ENCODE measurements at regions not wholly inside any gene's neighbourhood (a gene's known extent, or its start where the extent isn't known, plus 50 kb on each side); places are given as distances from the start of the nearest gene placed in this dataset.

GRCh38 chr4:163610648-163611047 lies 116.2 kb downstream of the TMA16 start:
- no peak overlapping the region for H3K4me3 ChIP-seq (ENCODE audit: low read depth, low read length)
- TF ChIP-seq, protein P1, sequence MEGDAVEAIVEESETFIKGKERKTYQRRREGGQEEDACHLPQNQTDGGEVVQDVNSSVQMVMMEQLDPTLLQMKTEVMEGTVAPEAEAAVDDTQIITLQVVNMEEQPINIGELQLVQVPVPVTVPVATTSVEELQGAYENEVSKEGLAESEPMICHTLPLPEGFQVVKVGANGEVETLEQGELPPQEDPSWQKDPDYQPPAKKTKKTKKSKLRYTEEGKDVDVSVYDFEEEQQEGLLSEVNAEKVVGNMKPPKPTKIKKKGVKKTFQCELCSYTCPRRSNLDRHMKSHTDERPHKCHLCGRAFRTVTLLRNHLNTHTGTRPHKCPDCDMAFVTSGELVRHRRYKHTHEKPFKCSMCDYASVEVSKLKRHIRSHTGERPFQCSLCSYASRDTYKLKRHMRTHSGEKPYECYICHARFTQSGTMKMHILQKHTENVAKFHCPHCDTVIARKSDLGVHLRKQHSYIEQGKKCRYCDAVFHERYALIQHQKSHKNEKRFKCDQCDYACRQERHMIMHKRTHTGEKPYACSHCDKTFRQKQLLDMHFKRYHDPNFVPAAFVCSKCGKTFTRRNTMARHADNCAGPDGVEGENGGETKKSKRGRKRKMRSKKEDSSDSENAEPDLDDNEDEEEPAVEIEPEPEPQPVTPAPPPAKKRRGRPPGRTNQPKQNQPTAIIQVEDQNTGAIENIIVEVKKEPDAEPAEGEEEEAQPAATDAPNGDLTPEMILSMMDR (conservative IDR thresholded peaks at IDR 0.05; ENCODE audit: low read depth, low read length), result no peak
- DNase-seq (ENCODE audit: low read depth), result no peak

DNA sequence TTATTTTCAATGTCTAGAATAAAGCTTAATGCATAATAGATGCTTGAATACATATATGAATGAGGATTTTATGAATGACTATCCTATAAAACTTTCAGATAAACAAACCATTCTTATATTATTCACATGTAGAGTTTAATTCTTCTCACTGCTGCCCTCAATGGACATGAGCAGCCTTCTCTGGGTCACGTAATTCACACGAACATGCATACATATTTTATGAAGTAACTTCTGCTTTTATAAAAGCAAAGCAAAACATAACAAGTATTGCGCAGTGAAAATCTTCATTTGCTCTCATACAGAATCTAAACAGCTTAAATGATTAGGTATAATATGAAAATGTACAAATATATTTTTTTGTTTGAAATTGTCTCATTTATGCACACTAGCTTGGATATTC lies 116.7 kb downstream of the TMA16 start:
- H3K4me3 ChIP-seq (ENCODE audit: low read depth, low read length), result no peak overlapping the region
- TF ChIP-seq, protein P1 (conservative IDR thresholded peaks at IDR 0.05; ENCODE audit: low read depth, low read length), result no peak
- DNase-seq (ENCODE audit: low read depth), result no peak

GRCh38 chr4:163611784-163612445 lies 117.4 kb downstream of the TMA16 start:
- TF ChIP-seq, protein P1 (conservative IDR thresholded peaks at IDR 0.05; ENCODE audit: low read depth, low read length), result no peak

DNA sequence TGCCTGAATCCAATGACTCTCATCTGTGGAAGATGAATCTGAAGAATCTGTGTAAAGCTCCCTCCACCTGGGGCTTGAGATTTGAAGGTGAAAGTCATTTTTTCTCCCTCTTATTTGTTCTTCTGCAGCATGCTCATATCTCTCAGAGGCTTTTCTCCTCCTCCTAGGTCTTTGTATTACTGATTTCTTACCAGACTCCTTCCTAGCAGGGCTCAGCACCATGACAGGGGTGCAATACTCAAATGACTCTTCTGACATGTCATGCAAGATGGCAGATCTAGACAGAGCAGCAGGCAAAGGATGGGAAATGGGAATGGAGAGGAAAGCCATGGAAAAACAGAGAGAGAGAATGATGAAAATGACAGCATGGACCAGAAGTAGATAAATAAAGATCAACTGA lies 118.3 kb downstream of the TMA16 start:
- DNase-seq (ENCODE audit: low read depth), result no peak
- no peak overlapping the region for H3K4me3 ChIP-seq (ENCODE audit: low read depth, low read length)
- TF ChIP-seq, protein P1 (conservative IDR thresholded peaks at IDR 0.05; ENCODE audit: low read depth, low read length), result no peak

More at GRCh38 chr4:163611784-163612445, 117.4 kb downstream of the TMA16 start:
- DNase-seq (ENCODE audit: low read depth), result no peak
- no peak overlapping the region for H3K4me3 ChIP-seq (ENCODE audit: low read depth, low read length)

DNA sequence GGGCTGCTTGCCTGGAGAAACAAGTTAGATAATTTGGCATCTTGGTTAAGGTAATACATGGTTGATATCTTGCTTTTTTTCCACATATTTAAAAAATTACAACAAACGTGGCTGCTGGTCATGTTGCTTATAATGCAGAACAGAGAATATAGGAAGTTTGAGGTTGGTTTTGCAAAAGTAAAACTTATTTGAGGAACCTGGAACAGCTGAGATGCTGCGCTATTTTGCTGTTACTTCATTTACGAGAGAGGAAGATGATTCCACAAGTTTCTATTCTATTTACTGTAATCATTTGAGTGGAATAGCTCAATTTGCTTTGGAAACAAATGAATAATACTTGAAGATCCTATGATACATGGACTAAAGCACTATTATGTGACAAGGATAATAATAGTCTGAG lies 118.9 kb downstream of the TMA16 start:
- H3K4me3 ChIP-seq (ENCODE audit: low read depth, low read length), result no peak overlapping the region
- TF ChIP-seq, protein P1 (conservative IDR thresholded peaks at IDR 0.05; ENCODE audit: low read depth, low read length), result no peak
- no peak for DNase-seq (ENCODE audit: low read depth)

DNA sequence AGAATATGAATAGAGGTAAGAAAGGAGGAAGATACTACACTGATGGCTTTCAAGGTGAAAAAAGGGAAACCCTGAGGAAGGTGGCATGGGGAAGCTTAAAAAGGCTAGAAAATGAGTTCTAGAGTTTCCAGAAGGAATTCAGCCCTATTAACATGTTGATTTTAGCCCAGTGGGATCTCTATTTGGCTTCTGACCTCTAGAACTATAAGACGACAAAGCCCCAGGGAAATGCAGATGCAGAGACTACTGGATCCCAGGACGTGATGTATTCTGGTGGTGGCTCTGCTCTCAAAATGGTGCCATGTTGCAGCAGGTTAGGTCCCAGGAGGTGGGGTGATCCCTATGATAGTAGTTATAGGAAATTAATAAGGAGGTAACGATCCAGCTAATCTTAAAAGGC lies 120.4 kb downstream of the TMA16 start:
- TF ChIP-seq, protein P1 (conservative IDR thresholded peaks at IDR 0.05; ENCODE audit: low read depth, low read length), result no peak
- no peak overlapping the region for H3K4me3 ChIP-seq (ENCODE audit: low read depth, low read length)
- DNase-seq (ENCODE audit: low read depth), result no peak

- H3K4me3 ChIP-seq (ENCODE audit: low read depth, low read length), result no peak overlapping the region
- TF ChIP-seq, protein P1 (conservative IDR thresholded peaks at IDR 0.05; ENCODE audit: low read depth, low read length), result no peak
- DNase-seq (ENCODE audit: low read depth), result no peak
Observed at GRCh38 chr4:163618845-163619244, 124.4 kb downstream of the TMA16 start.
